Neural cell (in vitro differentiated cells): ENCODE measurements at regions not wholly inside any gene's neighbourhood (a gene's known extent, or its start where the extent isn't known, plus 50 kb on each side); places are given as distances from the start of the nearest gene placed in this dataset.

ENCODE experiments used
- H2AFZ ChIP-seq: fragments of 200-600, 300-800 bp; sonication (generic), shearing (Covaris generic); 2 replicates; pipeline ENCODE4 v1.6.0; 2014; ENCODE audit warnings: low read depth, mild to moderate bottlenecking, antibody characterized with exemption, low read length, moderate library complexity
- H3F3A ChIP-seq: fragments of 200-600 bp; shearing (Covaris generic); 2 replicates; pipeline ENCODE4 v1.6.1; 2016; ENCODE audit warnings: mild to moderate bottlenecking, moderate library complexity, mixed read lengths, antibody characterized with exemption, low read length; ENCODE audit not compliant: insufficient read depth, poor library complexity, severe bottlenecking
- H3K27ac ChIP-seq: fragments of 200-600, 300-800 bp; sonication (generic), shearing (Covaris generic); 2 replicates; pipeline ENCODE4 v1.5.1; 2014; ENCODE audit warnings: mild to moderate bottlenecking, low read length, moderate library complexity
- H3K27me3 ChIP-seq: fragments of 300-800, 200-600 bp; sonication (generic), shearing (Covaris generic); 2 replicates; pipeline ENCODE4 v1.6.0; 2014; ENCODE audit warnings: mild to moderate bottlenecking, low read depth, low read length, moderate library complexity; ENCODE audit not compliant: insufficient read depth
- H3K36me3 ChIP-seq: fragments of 300-800, 200-600 bp; sonication (generic), shearing (Covaris generic); 2 replicates; pipeline ENCODE4 v1.5.1; 2014; ENCODE audit warnings: mild to moderate bottlenecking, antibody characterized with exemption, low read length, moderate library complexity; ENCODE audit not compliant: insufficient read depth
- H3K4me2 ChIP-seq: fragments of 300-800, 200-600 bp; sonication (generic), shearing (Covaris generic); 2 replicates; pipeline ENCODE4 v1.6.0; 2014; ENCODE audit warnings: mild to moderate bottlenecking, low read length
- H3K4me3 ChIP-seq: fragments of 300-800, 200-600 bp; sonication (generic), shearing (Covaris generic); 2 replicates; pipeline ENCODE4 v1.5.1; 2014; ENCODE audit warnings: mild to moderate bottlenecking, low read length, moderate library complexity
- H3K79me2 ChIP-seq: fragments of 200-600 bp; shearing (Covaris generic); replicated peaks from 2 replicates; pipeline ENCODE4 v1.6.0; 2014; ENCODE audit warnings: mild to moderate bottlenecking, low read length, moderate library complexity; ENCODE audit not compliant: insufficient read depth
- H3K9ac ChIP-seq: fragments of 300-800, 200-600 bp; sonication (generic), shearing (Covaris generic); 2 replicates; pipeline ENCODE4 v1.6.1; 2016; ENCODE audit warnings: mild to moderate bottlenecking, low read length, mixed read lengths
- H3K9me2 ChIP-seq: fragments of 200-600 bp; shearing (Covaris generic); 2 replicates; pipeline ENCODE4 v1.6.1; 2016; ENCODE audit warnings: mild to moderate bottlenecking, low read length, mixed read lengths; ENCODE audit not compliant: insufficient read depth
- H3K9me3 ChIP-seq: fragments of 200-600, 300-800 bp; sonication (generic), shearing (Covaris generic); 2 replicates; pipeline ENCODE4 v1.6.1; 2016; ENCODE audit warnings: mild to moderate bottlenecking, mixed run types, low read length, moderate library complexity, mixed read lengths
- H4K20me1 ChIP-seq: fragments of 200-600 bp; shearing (Covaris generic); 2 replicates; pipeline ENCODE4 v1.6.1; 2016; ENCODE audit warnings: mild to moderate bottlenecking, mixed run types; ENCODE audit not compliant: insufficient read depth
- CTCF ChIP-seq: fragments of 450-650 bp; IDR thresholded peaks from 2 replicates; pipeline ENCODE4 v1.5.1; 2014; ENCODE audit warnings: antibody characterized with exemption, mild to moderate bottlenecking, moderate library complexity; ENCODE audit not compliant: poor library complexity, severe bottlenecking
- EP300 ChIP-seq: fragments of 450-650 bp; conservative IDR thresholded peaks from 2 replicates; pipeline ENCODE4 v1.6.1; 2014; ENCODE audit warnings: antibody characterized with exemption, mild to moderate bottlenecking, moderate library complexity; ENCODE audit not compliant: poor library complexity, severe bottlenecking
- EZH2 ChIP-seq: fragments of 200-600, 300-800 bp; shearing (Covaris generic), sonication (generic); IDR thresholded peaks from 2 replicates; pipeline ENCODE4 v1.6.1; 2014; ENCODE audit warnings: antibody characterized with exemption, low read length, borderline replicate concordance, mild to moderate bottlenecking; ENCODE audit not compliant: insufficient read depth, poor library complexity, severe bottlenecking
- MXI1 ChIP-seq: fragments of 450-650 bp; conservative IDR thresholded peaks from 2 replicates; pipeline ENCODE4 v1.6.1; 2014; ENCODE audit warnings: antibody characterized with exemption, mild to moderate bottlenecking; ENCODE audit not compliant: poor library complexity, severe bottlenecking
- POLR2AphosphoS5 ChIP-seq: IDR thresholded peaks from 2 replicates; pipeline ENCODE4 v1.6.1; 2012
- RAD21 ChIP-seq: fragments of 450-650 bp; conservative IDR thresholded peaks from 2 replicates; pipeline ENCODE4 v1.6.1; 2014; ENCODE audit warnings: antibody characterized with exemption, mild to moderate bottlenecking, moderate library complexity
- REST ChIP-seq: IDR thresholded peaks from 2 replicates; pipeline ENCODE4 v1.6.1; 2012; ENCODE audit warnings: borderline replicate concordance
- SMC3 ChIP-seq: fragments of 450-650 bp; conservative IDR thresholded peaks from 2 replicates; pipeline ENCODE4 v1.6.1; 2014; ENCODE audit warnings: antibody characterized with exemption, mild to moderate bottlenecking, moderate library complexity; ENCODE audit not compliant: poor library complexity
- TAF1 ChIP-seq: IDR thresholded peaks from 2 replicates; pipeline ENCODE4 v1.6.1; 2012; ENCODE audit warnings: low read depth

GRCh38 chr2:175808858-175809257 lies 193.2 kb downstream of the LNPK start:
- Histone ChIP-seq H3K4me2 (no peak overlapping the region), H3K36me3 (no peaks in the 10 kb centered on the region), H3K27ac (no peak overlapping the region), H3F3A (no peaks in the 10 kb centered on the region), H3K9ac (no peak overlapping the region), H3K79me2 (no peaks in the 10 kb centered on the region), H4K20me1 (no peaks in the 10 kb centered on the region), H3K9me3 (no peaks in the 10 kb centered on the region), H3K4me3 (no peak overlapping the region), H2AFZ (no peak overlapping the region), H3K9me2 (no peaks in the 10 kb centered on the region), H3K27me3 (no peaks in the 10 kb centered on the region)
- TF ChIP-seq SMC3 (no peak), MXI1 (no peak), POLR2AphosphoS5 (no peak), CTCF (no peak), RAD21 (no peak)

- Histone ChIP-seq H3K79me2 (no peaks in the 10 kb centered on the region), H3K9me2 (no peaks in the 10 kb centered on the region), H4K20me1 (no peaks in the 10 kb centered on the region), H3K9me3 (no peaks in the 10 kb centered on the region), H3K9ac (no peak overlapping the region), H3K4me3 (no peak overlapping the region), H3K36me3 (no peaks in the 10 kb centered on the region), H3K27ac (no peak overlapping the region), H3K27me3 (no peaks in the 10 kb centered on the region), H2AFZ (no peak overlapping the region), H3F3A (no peaks in the 10 kb centered on the region), H3K4me2 (no peak overlapping the region)
- TF ChIP-seq CTCF (no peak), REST (no peak), SMC3 (no peak), POLR2AphosphoS5 (no peak), EP300 (no peak), TAF1 (no peak), RAD21 (no peak), EZH2 (no peak)
Observed at GRCh38 chr2:175808078-175808477, 194.0 kb downstream of the LNPK start.
